A673 (cell line): ENCODE measurements at regions not wholly inside any gene's neighbourhood (a gene's known extent, or its start where the extent isn't known, plus 50 kb on each side); places are given as distances from the start of the nearest gene placed in this dataset.

Experiments
- EZH2 ChIP-seq: fragments of 200-600 bp; sonication (generic); IDR thresholded peaks from 2 replicates; pipeline ENCODE4 v1.6.1; 2017; ENCODE audit warnings: borderline replicate concordance, low read depth, mild to moderate bottlenecking, mixed read lengths, antibody characterized with exemption, low read length; ENCODE audit not compliant: poor library complexity, severe bottlenecking
- TF ChIP-seq, protein P1 (sequence below): fragments of 300-800, 200-600 bp; sonication (generic); conservative IDR thresholded peaks from 2 replicates; pipeline ENCODE4 v1.5.1; 2017; ENCODE audit warnings: low read depth, mild to moderate bottlenecking, antibody characterized with exemption, low read length, moderate library complexity, mixed read lengths

DNA sequence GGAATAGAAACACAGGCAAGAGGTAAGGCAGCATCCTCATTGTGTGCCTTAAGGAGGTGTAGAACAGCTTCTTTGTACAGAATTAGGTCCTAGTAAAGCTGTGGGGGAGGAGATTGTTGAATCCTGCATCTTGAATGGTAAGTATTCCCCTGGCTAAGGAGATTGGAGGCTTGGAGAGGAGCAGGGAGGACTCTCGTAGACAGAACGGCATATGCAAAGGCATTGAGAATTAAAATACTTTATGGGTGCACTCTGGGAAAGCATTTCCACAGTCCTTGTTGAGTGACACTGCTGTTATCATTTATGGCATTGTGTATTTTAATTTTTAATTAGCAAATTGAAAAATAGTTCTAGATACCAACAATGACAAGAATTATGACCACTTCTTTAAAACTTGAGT is 66.5 kb upstream of the GPR149 start:
- TF ChIP-seq, protein P1, sequence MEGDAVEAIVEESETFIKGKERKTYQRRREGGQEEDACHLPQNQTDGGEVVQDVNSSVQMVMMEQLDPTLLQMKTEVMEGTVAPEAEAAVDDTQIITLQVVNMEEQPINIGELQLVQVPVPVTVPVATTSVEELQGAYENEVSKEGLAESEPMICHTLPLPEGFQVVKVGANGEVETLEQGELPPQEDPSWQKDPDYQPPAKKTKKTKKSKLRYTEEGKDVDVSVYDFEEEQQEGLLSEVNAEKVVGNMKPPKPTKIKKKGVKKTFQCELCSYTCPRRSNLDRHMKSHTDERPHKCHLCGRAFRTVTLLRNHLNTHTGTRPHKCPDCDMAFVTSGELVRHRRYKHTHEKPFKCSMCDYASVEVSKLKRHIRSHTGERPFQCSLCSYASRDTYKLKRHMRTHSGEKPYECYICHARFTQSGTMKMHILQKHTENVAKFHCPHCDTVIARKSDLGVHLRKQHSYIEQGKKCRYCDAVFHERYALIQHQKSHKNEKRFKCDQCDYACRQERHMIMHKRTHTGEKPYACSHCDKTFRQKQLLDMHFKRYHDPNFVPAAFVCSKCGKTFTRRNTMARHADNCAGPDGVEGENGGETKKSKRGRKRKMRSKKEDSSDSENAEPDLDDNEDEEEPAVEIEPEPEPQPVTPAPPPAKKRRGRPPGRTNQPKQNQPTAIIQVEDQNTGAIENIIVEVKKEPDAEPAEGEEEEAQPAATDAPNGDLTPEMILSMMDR, result no peak
- TF ChIP-seq EZH2, result no peak
